ENCODE measurements at regions not wholly inside any gene's neighbourhood (a gene's known extent, or its start where the extent isn't known, plus 50 kb on each side); places are given as distances from the start of the nearest gene placed in this dataset.

DNA sequence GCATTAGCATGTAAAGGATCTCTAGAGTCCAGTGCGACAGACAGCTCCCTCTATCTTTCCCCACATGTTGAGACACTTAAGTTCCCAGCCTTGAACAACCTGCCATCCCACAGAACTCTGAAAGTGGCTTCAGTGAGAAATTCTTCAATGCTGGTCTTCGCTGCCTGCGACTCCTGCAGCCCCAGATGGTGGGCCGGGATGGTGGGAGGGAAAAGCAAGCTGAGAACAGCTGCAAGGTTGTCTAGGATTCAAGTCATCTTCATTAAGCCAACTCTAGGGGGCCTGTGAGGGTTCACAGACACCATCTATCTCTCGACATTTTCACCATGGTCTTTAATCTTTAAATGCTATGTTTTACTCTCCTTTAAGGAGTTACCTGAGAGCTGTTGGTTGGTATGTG lies 185.5 kb upstream of the C1orf174 start:
- TF ChIP-seq, protein P1, sequence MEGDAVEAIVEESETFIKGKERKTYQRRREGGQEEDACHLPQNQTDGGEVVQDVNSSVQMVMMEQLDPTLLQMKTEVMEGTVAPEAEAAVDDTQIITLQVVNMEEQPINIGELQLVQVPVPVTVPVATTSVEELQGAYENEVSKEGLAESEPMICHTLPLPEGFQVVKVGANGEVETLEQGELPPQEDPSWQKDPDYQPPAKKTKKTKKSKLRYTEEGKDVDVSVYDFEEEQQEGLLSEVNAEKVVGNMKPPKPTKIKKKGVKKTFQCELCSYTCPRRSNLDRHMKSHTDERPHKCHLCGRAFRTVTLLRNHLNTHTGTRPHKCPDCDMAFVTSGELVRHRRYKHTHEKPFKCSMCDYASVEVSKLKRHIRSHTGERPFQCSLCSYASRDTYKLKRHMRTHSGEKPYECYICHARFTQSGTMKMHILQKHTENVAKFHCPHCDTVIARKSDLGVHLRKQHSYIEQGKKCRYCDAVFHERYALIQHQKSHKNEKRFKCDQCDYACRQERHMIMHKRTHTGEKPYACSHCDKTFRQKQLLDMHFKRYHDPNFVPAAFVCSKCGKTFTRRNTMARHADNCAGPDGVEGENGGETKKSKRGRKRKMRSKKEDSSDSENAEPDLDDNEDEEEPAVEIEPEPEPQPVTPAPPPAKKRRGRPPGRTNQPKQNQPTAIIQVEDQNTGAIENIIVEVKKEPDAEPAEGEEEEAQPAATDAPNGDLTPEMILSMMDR (IDR thresholded peaks at IDR 0.05): no peak
- TF ChIP-seq POLR2A (IDR thresholded peaks at IDR 0.05): no peak
